Esophagus muscularis mucosa (tissue), 4 donors: ENCODE measurements at regions not wholly inside any gene's neighbourhood (a gene's known extent, or its start where the extent isn't known, plus 50 kb on each side); places are given as distances from the start of the nearest gene placed in this dataset.

Experiments
- DNase-seq: peaks from one replicate; pipeline ENCODE4 v3.0.0-alpha.2; 2017; ENCODE audit errors: extremely low spot score
- H3K27ac ChIP-seq, 4 donors: fragments of 200-600 bp; sonication (generic); replicated peaks in 1 of 4; 1 replicate in 3 of 4; 2 replicates in 1 of 4; pipeline ENCODE4 v1.5.1; 2016 to 2019; ENCODE audit warnings: mild to moderate bottlenecking in 1 of 4
- H3K27me3 ChIP-seq, 4 donors: fragments of 200-600 bp; sonication (generic); one replicate each; pipeline versions ENCODE4 v1.5.1 to v1.6.0; 2016 to 2019
- H3K36me3 ChIP-seq, 4 donors: fragments of 200-600 bp; sonication (generic); one replicate each; pipeline ENCODE4 v1.5.1; 2016 to 2019
- H3K4me1 ChIP-seq, 4 donors: fragments of 200-600 bp; sonication (generic); one replicate each; pipeline ENCODE4 v1.5.1; 2016 to 2019
- H3K4me3 ChIP-seq, 4 donors: fragments of 200-600 bp; sonication (generic); 1 replicate in 2 of 4; 2 replicates in 2 of 4; pipeline ENCODE4 v1.5.1; 2016 to 2019; ENCODE audit warnings: mild to moderate bottlenecking in 4 of 4, moderate library complexity in 1 of 4
- H3K9me3 ChIP-seq, 4 donors: fragments of 200-600 bp; sonication (generic); 1 replicate in 3 of 4; 2 replicates in 1 of 4; pipeline ENCODE4 v1.5.1; 2016 to 2019
- CTCF ChIP-seq, 3 experiments: fragments of 200-600 bp in 2 of 3; fragments of 450-650 bp in 1 of 3; sonication (generic) in 2 of 3; IDR thresholded peaks; one replicate each; pipeline ENCODE4 v1.5.1; 2017 to 2019; ENCODE audit warnings: antibody characterized with exemption in 3 of 3, mild to moderate bottlenecking in 2 of 3, moderate library complexity in 1 of 3
- EP300 ChIP-seq: sonication (generic); formaldehyde crosslinking; IDR thresholded peaks from one replicate; pipeline ENCODE4 v1.6.1; 2017; ENCODE audit warnings: antibody characterized with exemption
- POLR2A ChIP-seq: fragments of 450-650 bp; IDR thresholded peaks from one replicate; pipeline ENCODE4 v1.6.1; 2017; ENCODE audit warnings: antibody characterized with exemption, moderate library complexity, mild to moderate bottlenecking, low read depth
- POLR2AphosphoS5 ChIP-seq, 2 donors: sonication (generic); formaldehyde crosslinking; IDR thresholded peaks; one replicate each; pipeline ENCODE4 v1.6.1; 2017; ENCODE audit warnings: antibody characterized with exemption in 2 of 2
- WGBS: methylation state at CpG from one replicate; pipeline ENCODE4 v1.1.5; 2018; 5-methylcytosine and 5-hydroxymethylcytosine counted together
- intact Hi-C: fragments of 100-400 bp; cut with DNase I; formaldehyde crosslinking; loops from one replicate; pipeline ENCODE4 v1.15.1; 2023

DNA sequence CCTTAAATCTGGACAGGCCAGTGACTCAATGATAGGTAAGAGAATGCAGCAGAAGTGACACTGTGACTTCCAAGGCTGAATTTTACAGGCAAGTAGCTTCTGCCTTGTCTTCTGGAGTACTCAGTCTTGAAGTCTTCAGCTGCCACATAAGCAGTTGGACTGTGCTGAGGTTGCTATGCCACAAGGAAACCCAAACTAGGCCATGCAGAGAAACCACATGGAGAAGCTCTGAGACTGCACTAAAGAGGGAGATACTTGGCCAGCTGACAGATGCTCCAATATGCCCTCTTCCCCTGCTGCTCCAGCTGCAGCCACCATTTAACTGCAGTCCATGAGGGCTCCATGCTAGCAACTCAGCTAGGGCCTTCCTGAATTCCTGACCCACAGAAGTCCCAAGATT, 119.4 kb upstream of the GADL1 start:
- intact Hi-C loops: no loop called here
- H3K4me3 ChIP-seq: no peak overlapping the region

DNA sequence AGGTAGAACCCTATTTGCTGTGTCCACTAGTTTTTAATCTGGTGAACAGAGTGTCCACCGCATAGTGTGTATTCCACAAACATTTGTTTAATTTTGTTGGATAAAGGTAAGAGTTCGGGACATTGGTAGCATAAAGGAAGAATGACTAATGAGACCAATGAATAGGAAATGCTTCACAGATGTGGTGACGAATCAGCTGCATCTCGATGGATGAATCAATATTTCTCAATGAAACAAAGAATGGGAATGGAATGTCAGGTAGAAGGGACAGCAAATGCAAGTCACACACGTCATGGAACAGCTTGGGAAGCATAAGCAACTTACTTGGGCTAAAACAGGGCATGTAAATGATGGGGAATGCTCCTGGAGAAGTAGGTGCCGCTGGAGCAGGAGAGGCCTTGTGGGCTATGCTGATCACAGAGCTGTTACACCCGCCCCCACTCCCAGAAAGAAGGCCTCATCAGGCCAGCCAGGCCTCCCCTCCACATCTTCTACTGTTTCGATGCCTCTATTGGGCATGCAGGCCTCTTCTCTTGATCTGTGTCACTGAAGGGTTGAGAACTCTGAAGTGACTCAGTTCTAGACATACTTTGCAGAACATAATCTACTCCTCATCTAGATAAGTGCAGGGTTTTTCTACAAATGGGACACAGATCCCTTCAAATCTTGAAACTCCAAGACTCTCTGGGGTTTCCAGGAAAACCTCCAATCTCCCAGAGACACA, 120.0 kb upstream of the GADL1 start:
- DNase-seq: no peak
- no peak overlapping the region for H3K4me3 ChIP-seq
- TF ChIP-seq EP300: no peak
- TF ChIP-seq CTCF (IDR thresholded peaks at IDR 0.05): no peak
- no peak for TF ChIP-seq POLR2A
- TF ChIP-seq POLR2AphosphoS5 (IDR thresholded peaks at IDR 0.05): no peak
- H3K9me3 ChIP-seq: no peaks in the 10 kb centered on the region
- intact Hi-C loops: no loop called here
- no peak overlapping the region for H3K27ac ChIP-seq
- no peaks in the 10 kb centered on the region for H3K27me3 ChIP-seq
- 89% methylated on average over 8 of the region's 8 CpGs for whole genome bisulfite sequencing
- no peaks in the 10 kb centered on the region for H3K36me3 ChIP-seq
- peaks cover 0 to 8% (median 7%) of the 10 kb centered on the region in 4 donors for H3K4me1 ChIP-seq

More for the DNA sequence above, 119.4 kb upstream of the GADL1 start:
- no peaks in the 10 kb centered on the region for H3K9me3 ChIP-seq
- TF ChIP-seq EP300 (no peak), POLR2AphosphoS5 (IDR thresholded peaks at IDR 0.05) (no peak)
- no peaks in the 10 kb centered on the region for H3K27me3 ChIP-seq
- DNase-seq: no peak
- peaks cover 0 to 9% (median 8%) of the 10 kb centered on the region in 4 donors for H3K4me1 ChIP-seq
- H3K27ac ChIP-seq: no peak overlapping the region
- H3K36me3 ChIP-seq: no peaks in the 10 kb centered on the region

GRCh38 chr3:31016196-31016595, 121.7 kb upstream of the GADL1 start:
- no peaks in the 10 kb centered on the region for H3K4me1 ChIP-seq
- no peaks in the 10 kb centered on the region for H3K27me3 ChIP-seq
- no peak overlapping the region for H3K27ac ChIP-seq
- no peak for TF ChIP-seq EP300
- no peak for TF ChIP-seq POLR2AphosphoS5 (IDR thresholded peaks at IDR 0.05)
- TF ChIP-seq POLR2A: no peak
- no peak for TF ChIP-seq CTCF (IDR thresholded peaks at IDR 0.05)
- WGBS: 92% methylated on average over 2 of the region's 2 CpGs
- intact Hi-C loops: no loop called here
- no peaks in the 10 kb centered on the region for H3K36me3 ChIP-seq
- H3K9me3 ChIP-seq: no peaks in the 10 kb centered on the region
- DNase-seq: no peak
- no peak overlapping the region for H3K4me3 ChIP-seq

DNA sequence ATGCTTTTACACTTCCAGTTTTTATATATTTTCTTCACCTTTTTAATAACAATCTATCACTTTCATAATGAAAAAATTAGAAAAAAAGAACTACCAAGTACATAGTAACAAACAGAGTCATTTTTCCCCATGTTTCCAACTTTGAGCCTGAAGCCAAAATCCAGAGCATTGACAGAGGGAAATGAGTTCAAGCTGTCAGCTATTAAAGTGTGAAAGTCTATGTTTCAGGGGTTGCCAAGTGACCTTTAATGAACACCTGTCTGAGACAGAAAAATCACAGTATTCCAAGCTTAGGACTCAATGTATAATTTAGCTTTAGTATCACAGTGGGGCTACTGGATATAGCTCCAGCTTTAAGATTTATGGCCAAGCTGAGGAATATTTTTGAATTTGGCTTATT, 128.3 kb upstream of the GADL1 start:
- H3K9me3 ChIP-seq: peaks cover 0 to 11% (median 7%) of the 10 kb centered on the region in 4 donors
- peak overlapping the region in 1 of 4 donors; percentile 33 for H3K27ac ChIP-seq
- TF ChIP-seq POLR2AphosphoS5 (IDR thresholded peaks at IDR 0.05): no peak
- no peak for TF ChIP-seq CTCF (IDR thresholded peaks at IDR 0.05)
- no peaks in the 10 kb centered on the region for H3K27me3 ChIP-seq
- H3K4me3 ChIP-seq: no peak overlapping the region
- intact Hi-C loops: no loop called here
- H3K36me3 ChIP-seq: no peaks in the 10 kb centered on the region
- H3K4me1 ChIP-seq: peaks cover 0 to 11% (median 5%) of the 10 kb centered on the region in 4 donors
- no peak for DNase-seq

DNA sequence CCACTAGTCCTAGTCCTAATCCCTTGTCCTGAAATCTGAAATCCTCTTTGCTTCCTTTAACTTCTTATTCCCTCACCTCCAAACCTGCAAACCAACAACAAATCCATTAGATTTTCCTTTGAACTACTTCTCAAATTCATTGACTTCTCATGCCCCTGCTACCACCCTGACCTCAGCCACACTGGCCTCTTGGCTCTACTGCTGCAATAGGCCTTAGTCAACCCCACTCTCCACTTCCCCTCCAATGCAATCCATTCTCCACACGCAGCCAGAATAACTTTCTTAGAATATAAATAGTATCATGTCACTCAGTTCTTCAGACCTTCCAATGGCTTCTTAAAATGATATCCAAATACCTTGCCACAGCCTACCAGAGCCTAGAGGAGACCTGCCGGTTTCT, 131.1 kb upstream of the GADL1 start:
- TF ChIP-seq POLR2A: no peak
- TF ChIP-seq POLR2AphosphoS5 (IDR thresholded peaks at IDR 0.05): no peak
- TF ChIP-seq EP300: no peak
- no peak for TF ChIP-seq CTCF (IDR thresholded peaks at IDR 0.05)
- Histone ChIP-seq H3K9me3 (peaks cover 0 to 21% (median 16%) of the 10 kb centered on the region in 4 donors), H3K27ac (no peak overlapping the region), H3K4me3 (no peak overlapping the region), H3K27me3 (no peaks in the 10 kb centered on the region), H3K36me3 (no peaks in the 10 kb centered on the region), H3K4me1 (peaks cover 0 to 15% (median 5%) of the 10 kb centered on the region in 4 donors)
- 88% methylated on average over 2 of the region's 2 CpGs for WGBS
- no peak for DNase-seq
- intact Hi-C loops: no loop called here
